ENCODE measurements at regions not wholly inside any gene's neighbourhood (a gene's known extent, or its start where the extent isn't known, plus 50 kb on each side); places are given as distances from the start of the nearest gene placed in this dataset.

- no peak for TF ChIP-seq ATF7 (IDR thresholded peaks at IDR 0.05)
- no peak for TF ChIP-seq ATF7 (CRISPR knock-in tag; IDR thresholded peaks at IDR 0.05)
- TF ChIP-seq CTCF (CRISPR knock-in tag; IDR thresholded peaks at IDR 0.05): no peak
- no peak for TF ChIP-seq HDAC6 (IDR thresholded peaks at IDR 0.05; ENCODE audit: low read depth, low read length)
- TF ChIP-seq, protein P1, sequence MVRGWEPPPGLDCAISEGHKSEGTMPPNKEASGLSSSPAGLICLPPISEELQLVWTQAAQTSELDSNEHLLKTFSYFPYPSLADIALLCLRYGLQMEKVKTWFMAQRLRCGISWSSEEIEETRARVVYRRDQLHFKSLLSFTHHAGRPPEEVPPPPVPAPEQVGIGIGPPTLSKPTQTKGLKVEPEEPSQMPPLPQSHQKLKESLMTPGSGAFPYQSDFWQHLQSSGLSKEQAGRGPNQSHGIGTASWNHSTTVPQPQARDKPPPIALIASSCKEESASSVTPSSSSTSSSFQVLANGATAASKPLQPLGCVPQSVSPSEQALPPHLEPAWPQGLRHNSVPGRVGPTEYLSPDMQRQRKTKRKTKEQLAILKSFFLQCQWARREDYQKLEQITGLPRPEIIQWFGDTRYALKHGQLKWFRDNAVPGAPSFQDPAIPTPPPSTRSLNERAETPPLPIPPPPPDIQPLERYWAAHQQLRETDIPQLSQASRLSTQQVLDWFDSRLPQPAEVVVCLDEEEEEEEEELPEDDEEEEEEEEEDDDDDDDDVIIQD (CRISPR knock-in tag; IDR thresholded peaks at IDR 0.05; ENCODE audit: low read depth): no peak
- TF ChIP-seq ZNF343 (CRISPR knock-in tag; IDR thresholded peaks at IDR 0.05): no peak
- TF ChIP-seq, protein P2, sequence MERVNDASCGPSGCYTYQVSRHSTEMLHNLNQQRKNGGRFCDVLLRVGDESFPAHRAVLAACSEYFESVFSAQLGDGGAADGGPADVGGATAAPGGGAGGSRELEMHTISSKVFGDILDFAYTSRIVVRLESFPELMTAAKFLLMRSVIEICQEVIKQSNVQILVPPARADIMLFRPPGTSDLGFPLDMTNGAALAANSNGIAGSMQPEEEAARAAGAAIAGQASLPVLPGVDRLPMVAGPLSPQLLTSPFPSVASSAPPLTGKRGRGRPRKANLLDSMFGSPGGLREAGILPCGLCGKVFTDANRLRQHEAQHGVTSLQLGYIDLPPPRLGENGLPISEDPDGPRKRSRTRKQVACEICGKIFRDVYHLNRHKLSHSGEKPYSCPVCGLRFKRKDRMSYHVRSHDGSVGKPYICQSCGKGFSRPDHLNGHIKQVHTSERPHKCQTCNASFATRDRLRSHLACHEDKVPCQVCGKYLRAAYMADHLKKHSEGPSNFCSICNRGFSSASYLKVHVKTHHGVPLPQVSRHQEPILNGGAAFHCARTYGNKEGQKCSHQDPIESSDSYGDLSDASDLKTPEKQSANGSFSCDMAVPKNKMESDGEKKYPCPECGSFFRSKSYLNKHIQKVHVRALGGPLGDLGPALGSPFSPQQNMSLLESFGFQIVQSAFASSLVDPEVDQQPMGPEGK (CRISPR knock-in tag; IDR thresholded peaks at IDR 0.05): no peak
- TF ChIP-seq ZNF512 (CRISPR knock-in tag; IDR thresholded peaks at IDR 0.05): no peak
- TF ChIP-seq ZBTB21 (CRISPR knock-in tag; IDR thresholded peaks at IDR 0.05): no peak
- TF ChIP-seq GABPA (IDR thresholded peaks at IDR 0.05; ENCODE audit: low read depth, low read length): no peak
- no peak for TF ChIP-seq GABPA (CRISPR knock-in tag; IDR thresholded peaks at IDR 0.05; ENCODE audit: low read depth)
- no peak for TF ChIP-seq CBFB (CRISPR knock-in tag; IDR thresholded peaks at IDR 0.05)
- TF ChIP-seq ZNF552 (CRISPR knock-in tag; IDR thresholded peaks at IDR 0.05; ENCODE audit: borderline replicate concordance): no peak
- TF ChIP-seq TAF1 (CRISPR knock-in tag; IDR thresholded peaks at IDR 0.05): no peak
- TF ChIP-seq POLR2A (IDR thresholded peaks at IDR 0.05; ENCODE audit: insufficient read depth in 1 of 2, low read depth in 2 of 2, low read length in 2 of 2): no peak
- TF ChIP-seq ZNF607 (CRISPR knock-in tag; IDR thresholded peaks at IDR 0.05; ENCODE audit: borderline replicate concordance): no peak
Observed at GRCh38 chr6:8973395-8973794, 538.0 kb upstream of the SLC35B3 start.

Data from HepG2 (cell line).